DND-41 (cell line): ENCODE measurements at regions not wholly inside any gene's neighbourhood (a gene's known extent, or its start where the extent isn't known, plus 50 kb on each side); places are given as distances from the start of the nearest gene placed in this dataset.

ENCODE experiments used
- EZH2 ChIP-seq: IDR thresholded peaks from 3 replicates; pipeline ENCODE4 v1.6.1; 2012; ENCODE audit warnings: borderline replicate concordance, low read depth, mild to moderate bottlenecking, moderate library complexity, low read length, inconsistent platforms; ENCODE audit not compliant: severe bottlenecking
- TF ChIP-seq, protein P1 (sequence below): IDR thresholded peaks from 2 replicates; pipeline ENCODE4 v1.5.1; 2012; ENCODE audit warnings: borderline replicate concordance, low read length, moderate library complexity, mild to moderate bottlenecking; ENCODE audit not compliant: poor library complexity, severe bottlenecking; ENCODE audit errors: extremely low read depth

DNA sequence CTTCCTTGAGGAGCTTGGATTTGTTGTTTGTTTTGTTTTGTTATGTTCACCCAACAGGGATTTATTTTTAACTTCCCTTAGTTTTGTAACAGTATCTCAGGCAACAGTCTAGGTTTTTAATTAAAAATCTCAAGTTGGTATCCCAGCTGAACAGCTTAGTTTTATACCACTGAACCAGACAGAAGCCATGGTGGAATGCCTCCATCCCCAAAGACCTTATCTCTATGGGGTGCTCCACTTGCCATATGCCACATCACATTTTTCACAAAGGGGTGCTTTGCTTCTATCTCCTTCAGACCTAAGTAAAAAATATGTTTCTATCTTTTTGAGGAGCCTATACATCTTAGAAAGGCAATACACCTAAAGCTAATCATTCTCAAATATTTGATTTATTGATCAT lies 715.8 kb upstream of the KIF2B start:
- TF ChIP-seq, protein P1, sequence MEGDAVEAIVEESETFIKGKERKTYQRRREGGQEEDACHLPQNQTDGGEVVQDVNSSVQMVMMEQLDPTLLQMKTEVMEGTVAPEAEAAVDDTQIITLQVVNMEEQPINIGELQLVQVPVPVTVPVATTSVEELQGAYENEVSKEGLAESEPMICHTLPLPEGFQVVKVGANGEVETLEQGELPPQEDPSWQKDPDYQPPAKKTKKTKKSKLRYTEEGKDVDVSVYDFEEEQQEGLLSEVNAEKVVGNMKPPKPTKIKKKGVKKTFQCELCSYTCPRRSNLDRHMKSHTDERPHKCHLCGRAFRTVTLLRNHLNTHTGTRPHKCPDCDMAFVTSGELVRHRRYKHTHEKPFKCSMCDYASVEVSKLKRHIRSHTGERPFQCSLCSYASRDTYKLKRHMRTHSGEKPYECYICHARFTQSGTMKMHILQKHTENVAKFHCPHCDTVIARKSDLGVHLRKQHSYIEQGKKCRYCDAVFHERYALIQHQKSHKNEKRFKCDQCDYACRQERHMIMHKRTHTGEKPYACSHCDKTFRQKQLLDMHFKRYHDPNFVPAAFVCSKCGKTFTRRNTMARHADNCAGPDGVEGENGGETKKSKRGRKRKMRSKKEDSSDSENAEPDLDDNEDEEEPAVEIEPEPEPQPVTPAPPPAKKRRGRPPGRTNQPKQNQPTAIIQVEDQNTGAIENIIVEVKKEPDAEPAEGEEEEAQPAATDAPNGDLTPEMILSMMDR = no peak
- no peak for TF ChIP-seq EZH2
